DOHH2 (cell line): ENCODE measurements at regions not wholly inside any gene's neighbourhood (a gene's known extent, or its start where the extent isn't known, plus 50 kb on each side); places are given as distances from the start of the nearest gene placed in this dataset.

Experiments used
- H3F3A ChIP-seq: fragments of 200-600 bp; sonication (generic), shearing (Covaris generic); 2 replicates; pipeline ENCODE4 v1.6.0; 2016; ENCODE audit warnings: antibody characterized with exemption, mild to moderate bottlenecking; ENCODE audit not compliant: control insufficient read depth, insufficient read depth
- H3K27ac ChIP-seq: fragments of 200-600 bp; sonication (generic); 2 replicates; pipeline ENCODE4 v1.5.1; 2014; ENCODE audit warnings: low read depth, mild to moderate bottlenecking, low read length, moderate library complexity
- H3K27me3 ChIP-seq: fragments of 200-600 bp; sonication (generic); 2 replicates; pipeline ENCODE4 v1.6.1; 2014; ENCODE audit warnings: mild to moderate bottlenecking, low read length, mixed read lengths; ENCODE audit not compliant: control insufficient read depth
- H3K36me3 ChIP-seq: fragments of 200-600 bp; sonication (generic); 2 replicates; pipeline ENCODE4 v1.6.1; 2014; ENCODE audit warnings: mild to moderate bottlenecking, low read length, moderate library complexity, mixed read lengths; ENCODE audit not compliant: control insufficient read depth
- H3K4me1 ChIP-seq: fragments of 200-600 bp; sonication (generic); 2 replicates; pipeline ENCODE4 v1.6.1; 2014; ENCODE audit warnings: mild to moderate bottlenecking, low read length, mixed read lengths; ENCODE audit not compliant: control insufficient read depth
- H3K4me2 ChIP-seq: fragments of 200-600 bp; sonication (generic); 2 replicates; pipeline ENCODE4 v1.6.0; 2014; ENCODE audit warnings: mild to moderate bottlenecking, low read length, moderate library complexity
- H3K4me3 ChIP-seq: fragments of 200-600 bp; sonication (generic); 2 replicates; pipeline ENCODE4 v1.5.1; 2014; ENCODE audit warnings: mild to moderate bottlenecking, low read length, mixed read lengths
- H3K79me2 ChIP-seq: fragments of 200-600 bp; sonication (generic); 2 replicates; pipeline ENCODE4 v1.6.1; 2014; ENCODE audit warnings: mild to moderate bottlenecking, low read length, mixed read lengths; ENCODE audit not compliant: control insufficient read depth
- H3K9me2 ChIP-seq: fragments of 200-600 bp; sonication (generic); replicated peaks from 2 replicates; pipeline ENCODE4 v1.6.1; 2014; ENCODE audit warnings: mild to moderate bottlenecking, low read length, mixed read lengths; ENCODE audit not compliant: control insufficient read depth
- H3K9me3 ChIP-seq: fragments of 200-600 bp; sonication (generic); 2 replicates; pipeline ENCODE4 v1.6.1; 2014; ENCODE audit warnings: antibody characterized with exemption, low read length, mixed read lengths; ENCODE audit not compliant: control insufficient read depth, insufficient read depth
- H4K20me1 ChIP-seq: fragments of 200-600 bp; sonication (generic); 2 replicates; pipeline ENCODE4 v1.6.0; 2014; ENCODE audit warnings: low read depth, mild to moderate bottlenecking, antibody characterized with exemption, low read length, moderate library complexity; ENCODE audit not compliant: control insufficient read depth, insufficient read depth
- CTCF ChIP-seq: fragments of 200-600 bp; sonication (generic); IDR thresholded peaks from one replicate; pipeline ENCODE4 v1.5.1; 2014; ENCODE audit warnings: antibody characterized with exemption, mild to moderate bottlenecking, low read depth, low read length; ENCODE audit not compliant: poor library complexity, severe bottlenecking
- EZH2phosphoT487 ChIP-seq: fragments of 200-600 bp; sonication (generic); IDR thresholded peaks from 2 replicates; pipeline ENCODE4 v1.6.1; 2017; ENCODE audit warnings: borderline replicate concordance, mild to moderate bottlenecking, antibody characterized with exemption, low read length, moderate library complexity, mixed read lengths

- no peaks in the 10 kb centered on the region for H3K27me3 ChIP-seq
- H3K36me3 ChIP-seq: no peaks in the 10 kb centered on the region
- H3K4me2 ChIP-seq: no peak overlapping the region
- no peak overlapping the region for H3K27ac ChIP-seq
- no peaks in the 10 kb centered on the region for H3K9me2 ChIP-seq
- no peaks in the 10 kb centered on the region for H4K20me1 ChIP-seq
- H3K79me2 ChIP-seq: no peaks in the 10 kb centered on the region
- no peaks in the 10 kb centered on the region for H3F3A ChIP-seq
- TF ChIP-seq CTCF: no peak
- no peak for TF ChIP-seq EZH2phosphoT487
- H3K4me3 ChIP-seq: no peak overlapping the region
- no peaks in the 10 kb centered on the region for H3K4me1 ChIP-seq
- no peaks in the 10 kb centered on the region for H3K9me3 ChIP-seq
Observed at GRCh38 chr2:121132054-121132761, 152.8 kb downstream of the TFCP2L1 start.

DNA sequence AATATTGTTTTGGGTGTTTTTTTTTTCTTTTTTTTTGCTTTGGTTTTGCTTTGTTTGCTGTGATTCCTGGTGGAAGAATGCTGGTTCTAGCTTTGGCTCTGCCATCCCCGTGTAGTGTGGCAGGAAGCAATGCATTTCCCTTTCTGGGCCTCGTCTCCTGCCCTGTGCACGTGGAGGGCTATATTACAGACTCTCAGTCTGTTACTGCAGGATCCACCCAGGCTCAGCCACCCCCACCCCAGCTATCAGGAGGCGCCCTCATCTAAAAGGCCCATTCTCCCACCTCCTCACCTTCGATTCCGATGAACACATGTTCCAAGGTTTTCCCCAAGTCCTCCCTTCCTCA lies 152.3 kb downstream of the TFCP2L1 start:
- no peaks in the 10 kb centered on the region for H4K20me1 ChIP-seq

DNA sequence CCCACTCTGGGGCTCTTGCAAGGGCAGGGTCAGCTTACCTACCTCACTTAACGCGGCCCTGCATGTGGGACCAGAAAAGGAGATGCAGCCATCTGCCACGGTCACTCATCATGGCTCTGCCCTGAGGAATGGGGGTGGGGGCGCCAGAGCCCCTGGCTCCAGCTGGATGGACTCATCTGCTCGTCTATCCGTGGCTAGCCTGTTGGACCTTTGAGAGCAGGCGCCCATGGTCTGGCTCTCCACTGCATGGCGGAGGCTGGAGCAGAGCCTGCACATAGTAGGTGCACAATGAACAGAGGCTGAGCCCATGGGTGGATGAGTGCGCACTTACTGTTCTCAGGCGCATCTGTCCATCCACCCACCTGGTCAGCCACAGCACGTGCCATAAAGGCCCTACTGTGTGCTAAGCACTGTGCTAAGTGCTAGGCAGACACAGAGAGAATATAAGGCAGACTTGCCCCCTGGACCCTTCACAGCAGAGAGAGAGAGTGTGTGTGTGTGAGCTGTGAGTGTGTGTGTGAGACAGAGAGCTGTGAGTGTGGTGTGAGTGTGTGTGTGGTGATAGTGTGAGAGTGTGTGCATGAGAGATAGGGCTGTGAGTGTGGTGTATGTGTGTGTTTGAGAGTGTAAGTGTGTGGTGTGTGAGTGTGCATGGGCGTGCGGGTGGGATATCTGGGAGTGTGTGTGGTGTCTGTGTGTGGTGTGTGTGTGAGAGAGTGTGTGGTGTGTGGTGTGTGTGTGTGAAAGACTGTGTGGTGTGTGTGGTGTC lies 151.3 kb downstream of the TFCP2L1 start:
- H3K9me3 ChIP-seq: no peaks in the 10 kb centered on the region
- TF ChIP-seq CTCF (no peak), EZH2phosphoT487 (no peak)
- no peaks in the 10 kb centered on the region for H3K9me2 ChIP-seq

More for the DNA sequence above, 152.3 kb downstream of the TFCP2L1 start:
- H3K4me1 ChIP-seq: no peaks in the 10 kb centered on the region
- H3K27ac ChIP-seq: no peak overlapping the region
- no peaks in the 10 kb centered on the region for H3K27me3 ChIP-seq
- H3K9me3 ChIP-seq: no peaks in the 10 kb centered on the region
- H3K4me2 ChIP-seq: no peak overlapping the region
- no peaks in the 10 kb centered on the region for H3F3A ChIP-seq
- H3K79me2 ChIP-seq: no peaks in the 10 kb centered on the region
- no peaks in the 10 kb centered on the region for H3K9me2 ChIP-seq
- H3K36me3 ChIP-seq: no peaks in the 10 kb centered on the region
- no peak overlapping the region for H3K4me3 ChIP-seq
- TF ChIP-seq EZH2phosphoT487 (no peak), CTCF (no peak)

More for the DNA sequence above, 151.3 kb downstream of the TFCP2L1 start:
- H3K27me3 ChIP-seq: no peaks in the 10 kb centered on the region
- H3K4me2 ChIP-seq: no peak overlapping the region
- H3F3A ChIP-seq: no peaks in the 10 kb centered on the region
- H3K4me1 ChIP-seq: no peaks in the 10 kb centered on the region
- no peak overlapping the region for H3K27ac ChIP-seq
- H4K20me1 ChIP-seq: no peaks in the 10 kb centered on the region
- no peak overlapping the region for H3K4me3 ChIP-seq
- no peaks in the 10 kb centered on the region for H3K36me3 ChIP-seq
- no peaks in the 10 kb centered on the region for H3K79me2 ChIP-seq
